GM12878 (cell line): ENCODE measurements at regions not wholly inside any gene's neighbourhood (a gene's known extent, or its start where the extent isn't known, plus 50 kb on each side); places are given as distances from the start of the nearest gene placed in this dataset.

Experiments
- ATAC-seq: fragments of 200-7000 bp; cut with Tn5 transposase; 3 replicates; pipeline ENCODE4 v1.9.1; 2020; ENCODE audit warnings: mild to moderate bottlenecking, moderate library complexity
- BruUV-seq: library from RNA; stranded (reverse); fragments of 400-500 nt; replicated peaks from 2 replicates; lab custom pipeline; 2021; lab: Mats Ljungman, UMichigan
- CTCF ChIA-PET: fragments of 300-600 bp; sonication (Branson Sonifier 250); formaldehyde crosslinking; extraction: SDS; loops from one replicate; lab custom pipeline; 2021; ENCODE audit warnings: inconsistent platforms; lab: Yijun Ruan, JAX
- POLR2A ChIA-PET: fragments of 350-600 bp; formaldehyde crosslinking; extraction: SDS; loops from one replicate; lab custom pipeline; 2021; ENCODE audit warnings: inconsistent platforms; lab: Charles Lee
- RAD21 ChIA-PET: fragments of 300-600 bp; sonication (Branson Sonifier 250); formaldehyde crosslinking; loops from one replicate; lab custom pipeline; 2023; ENCODE audit warnings: antibody characterized with exemption; ENCODE audit not compliant: unreplicated experiment; lab: Charles Lee
- SMC1A ChIA-PET: fragments of 300-600 bp; sonication (Branson Sonifier 250); formaldehyde crosslinking; loops from one replicate; lab custom pipeline; 2023; ENCODE audit not compliant: unreplicated experiment, uncharacterized antibody; lab: Charles Lee
- DNase-seq: peaks from one replicate; pipeline ENCODE4 v3.0.0-alpha.2; 2011; ENCODE audit warnings: low read depth, low spot score
- FAIRE-seq: peaks from 3 replicates; lab custom pipeline; 2011; peaks lifted over from hg19 to GRCh38; lab: Jason Lieb, UNC
- H2AFZ ChIP-seq: 2 replicates; pipeline ENCODE4 v1.6.0; 2011; ENCODE audit warnings: low read depth, low read length, control low read depth; ENCODE audit not compliant: control insufficient read depth
- H3K27ac ChIP-seq: 2 replicates; pipeline ENCODE4 v1.5.1; 2011; ENCODE audit warnings: control low read depth; ENCODE audit not compliant: control insufficient read depth, insufficient read depth
- H3K27me3 ChIP-seq, 2 experiments: replicated peaks in 1 of 2; 2 replicates each; pipeline versions ENCODE4 v1.6.0 to v1.6.1; 2011; ENCODE audit warnings: low read length in 1 of 2; ENCODE audit not compliant: control insufficient read depth in 2 of 2, insufficient read depth in 2 of 2
- H3K36me3 ChIP-seq, 2 experiments: 2 replicates each; pipeline ENCODE4 v1.5.1; 2011; ENCODE audit warnings: low read length in 1 of 2; ENCODE audit not compliant: control insufficient read depth in 2 of 2, insufficient read depth in 2 of 2
- H3K4me1 ChIP-seq: 2 replicates; pipeline ENCODE4 v1.6.1; 2011; ENCODE audit warnings: mild to moderate bottlenecking, low read length, moderate library complexity, mixed read lengths; ENCODE audit not compliant: control insufficient read depth, insufficient read depth
- H3K4me2 ChIP-seq: 2 replicates; pipeline ENCODE4 v1.6.0; 2011; ENCODE audit warnings: control low read depth; ENCODE audit not compliant: control insufficient read depth, insufficient read depth
- H3K4me3 ChIP-seq: fragments of 200-600 bp; sonication (generic); 2 replicates; pipeline ENCODE4 v1.5.1; 2016
- H3K79me2 ChIP-seq: 2 replicates; pipeline ENCODE4 v1.6.0; 2011; ENCODE audit warnings: low read length; ENCODE audit not compliant: control insufficient read depth, insufficient read depth
- H3K9ac ChIP-seq: 2 replicates; pipeline ENCODE4 v1.8.0; 2011; ENCODE audit warnings: low read length, control low read depth, mixed read lengths; ENCODE audit not compliant: control insufficient read depth, insufficient read depth
- H3K9me3 ChIP-seq: replicated peaks from 3 replicates; pipeline ENCODE4 v1.5.1; 2011; ENCODE audit warnings: mild to moderate bottlenecking, low read length; ENCODE audit not compliant: control insufficient read depth, insufficient read depth
- H4K20me1 ChIP-seq: 2 replicates; pipeline ENCODE4 v1.6.0; 2011; ENCODE audit not compliant: control insufficient read depth, insufficient read depth
- BHLHE40 ChIP-seq, 2 experiments: fragments of 450-650 bp in 1 of 2; IDR thresholded peaks; 2 replicates each; pipeline ENCODE4 v1.6.1; 2011 to 2017; ENCODE audit warnings: low read depth in 2 of 2, borderline replicate concordance in 1 of 2, improper control_type of control experiment in 1 of 2, low read length in 1 of 2, mild to moderate bottlenecking in 1 of 2
- CHD2 ChIP-seq: IDR thresholded peaks from 2 replicates; pipeline ENCODE4 v1.6.1; 2011; ENCODE audit warnings: low read depth, low read length, improper control_type of control experiment, borderline replicate concordance
- CREB1 ChIP-seq: IDR thresholded peaks from 2 replicates; pipeline ENCODE4 v1.6.1; 2012; ENCODE audit warnings: low read depth, mild to moderate bottlenecking, inconsistent platforms
- CREM ChIP-seq: IDR thresholded peaks from 2 replicates; pipeline ENCODE4 v1.6.1; 2014; ENCODE audit warnings: antibody characterized with exemption, low read depth
- E2F8 ChIP-seq: fragments of 450-650 bp; IDR thresholded peaks from 2 replicates; pipeline ENCODE4 v1.6.1; 2018; ENCODE audit warnings: mild to moderate bottlenecking, low read depth, moderate library complexity; ENCODE audit not compliant: partially characterized antibody
- EED ChIP-seq: sonication (generic); IDR thresholded peaks from 2 replicates; pipeline ENCODE4 v1.6.1; 2016; ENCODE audit warnings: antibody characterized with exemption, low read depth
- EP300 ChIP-seq, 2 experiments: fragments of 150-350 bp in 1 of 2; IDR thresholded peaks; 2 replicates each; pipeline ENCODE4 v1.6.1; 2011 to 2012; ENCODE audit warnings: low read depth in 2 of 2, low read length in 2 of 2, borderline replicate concordance in 1 of 2, improper control_type of control experiment in 1 of 2, inconsistent platforms in 1 of 2; ENCODE audit not compliant: control insufficient read depth in 1 of 2
- HDGF ChIP-seq: fragments of 450-650 bp; IDR thresholded peaks from 2 replicates; pipeline ENCODE4 v1.6.1; 2016; ENCODE audit warnings: antibody characterized with exemption
- IKZF1 ChIP-seq: fragments of 450-650 bp; conservative IDR thresholded peaks from 2 replicates; pipeline ENCODE4 v1.6.1; 2017; ENCODE audit warnings: antibody characterized with exemption, mild to moderate bottlenecking
- NR2F1 ChIP-seq: fragments of 450-650 bp; conservative IDR thresholded peaks from 2 replicates; pipeline ENCODE4 v1.6.1; 2017; ENCODE audit warnings: mild to moderate bottlenecking
- POLR2A ChIP-seq: IDR thresholded peaks from 2 replicates; pipeline ENCODE4 v1.6.1; 2011; ENCODE audit warnings: low read depth, mild to moderate bottlenecking, low read length
- RAD51 ChIP-seq: fragments of 450-650 bp; IDR thresholded peaks from 2 replicates; pipeline ENCODE4 v1.6.1; 2016; ENCODE audit warnings: moderate library complexity, mild to moderate bottlenecking, inconsistent platforms
- TAF1 ChIP-seq: IDR thresholded peaks from 2 replicates; pipeline ENCODE4 v1.6.1; 2011; ENCODE audit warnings: mild to moderate bottlenecking, low read depth, low read length, borderline replicate concordance
- TCF12 ChIP-seq: IDR thresholded peaks from 2 replicates; pipeline ENCODE4 v1.6.1; 2011; ENCODE audit warnings: low read depth, mild to moderate bottlenecking, low read length
- TCF3 ChIP-seq: IDR thresholded peaks from 2 replicates; pipeline ENCODE4 v1.6.1; 2012; ENCODE audit warnings: low read depth, mild to moderate bottlenecking, low read length, borderline replicate concordance; ENCODE audit not compliant: insufficient read depth
- USF1 ChIP-seq: IDR thresholded peaks from 2 replicates; pipeline ENCODE4 v1.6.1; 2011; ENCODE audit warnings: borderline replicate concordance, low read depth, mild to moderate bottlenecking, moderate library complexity, mixed read lengths, low read length; ENCODE audit not compliant: insufficient read depth; ENCODE audit errors: extremely low read length
- ZNF384 ChIP-seq: IDR thresholded peaks from 2 replicates; pipeline ENCODE4 v1.6.1; 2012; ENCODE audit warnings: low read depth, mild to moderate bottlenecking, low read length, improper control_type of control experiment, borderline replicate concordance
- ZNF622 ChIP-seq: fragments of 450-650 bp; IDR thresholded peaks from 2 replicates; pipeline ENCODE4 v1.6.1; 2017; ENCODE audit warnings: mild to moderate bottlenecking, inconsistent platforms
- WGBS: methylation state at CpG from one replicate; pipeline ENCODE4 v1.1.6; 2016; ENCODE audit warnings: low lambda C conversion rate; ENCODE audit not compliant: insufficient replicate concordance, insufficient coverage; ENCODE audit errors: missing lambda C conversion rate; 5-methylcytosine and 5-hydroxymethylcytosine counted together
- in situ Hi-C: fragments of 300-500 bp; cut with MboI; formaldehyde crosslinking; loops from 9 replicates; pipeline ENCODE4 v1.14.3; 2018; ENCODE audit warnings: mixed read lengths
- intact Hi-C: fragments of 100-400 bp; cut with micrococcal nuclease; formaldehyde crosslinking; loops from one replicate; pipeline ENCODE4 v1.14.2; 2022; ENCODE audit not compliant: unreplicated experiment

- Histone ChIP-seq H3K4me3 (peak overlapping the region; percentile 69; the same call in 1 of the 2 replicates), H3K36me3 (no peaks in the 10 kb centered on the region), H3K79me2 (no peaks in the 10 kb centered on the region), H3K4me2 (peak overlapping the region; percentile 91), H3K9me3 (no peaks in the 10 kb centered on the region), H2AFZ (peak overlapping the region; percentile 92), H3K27me3 (no peaks in the 10 kb centered on the region), H3K9ac (peak overlapping the region; percentile 78), H3K4me1 (peaks cover 11% of the 10 kb centered on the region), H3K27ac (peak overlapping the region; percentile 71), H4K20me1 (no peaks in the 10 kb centered on the region)
- SMC1A ChIA-PET, result interaction anchor here (0.6 to 2.4 kb wide), 8 partner anchors 13 to 713 kb away, joined by 3 to 12 read pairs (median 4); no protein-coding TSS in a partner anchor
- no peak for FAIRE-seq
- RAD21 ChIA-PET, result interaction anchor here (0.6 to 2.5 kb wide), 8 partner anchors 13 to 728 kb away, joined by 3 to 9 read pairs (median 5); partner anchors contain the start of gene ZNF438
- WGBS, result 1% methylated on average over 22 of the region's 37 CpGs
- intact Hi-C loops (loop anchor here (10.0 kb wide), 2 partner anchors 99 to 181 kb away; partner anchors contain the start of genes ZEB1 and ZNF438), in situ Hi-C loops (no loop called here)
- peak; percentile 84 for ATAC-seq
- peak; percentile 26 for DNase-seq
- BruUV-seq, result no TSS peak
- POLR2A ChIA-PET, result interaction anchor here (0.9 to 1.1 kb wide), 3 partner anchors 9 to 28 kb away, joined by 3 read pairs; no protein-coding TSS in a partner anchor
- CTCF ChIA-PET, result no interaction called here
- TF ChIP-seq NR2F1, result peak; percentile 51; the same call in 1 of the 2 replicates
- 0 out of 2 replicates have a peak, but pooled peaks have one; percentile 37 for TF ChIP-seq TAF1
- TF ChIP-seq IKZF1, result peak; percentile 39
- no peak for TF ChIP-seq EED
- TF ChIP-seq RAD51, result peak; percentile 33; the same call in 1 of the 2 replicates
- 0 out of 2 replicates have a peak, but pooled peaks have one; percentile 31 for TF ChIP-seq TCF3
- TF ChIP-seq CREB1, result peak; percentile 86; the same call in 1 of the 2 replicates
- peak; percentile 80 for TF ChIP-seq USF1
- peak; percentile 84 to 89 for TF ChIP-seq BHLHE40 (IDR thresholded peaks at IDR 0.05; ENCODE audit: borderline replicate concordance in 1 of 2, low read depth in 2 of 2, low read length in 1 of 2)
- TF ChIP-seq POLR2A, result peak; percentile 77
- peak in 1 of 2 experiments; percentile 34; a peak in 1 of 4 replicates for TF ChIP-seq EP300 (IDR thresholded peaks at IDR 0.05; ENCODE audit: borderline replicate concordance in 1 of 2, control insufficient read depth in 1 of 2, low read depth in 2 of 2, low read length in 2 of 2)
- TF ChIP-seq CHD2, result peak; percentile 67; the same call in 1 of the 2 replicates
- TF ChIP-seq HDGF, result no peak
- no peak for TF ChIP-seq ZNF384
- TF ChIP-seq ZNF622, result no peak
- peak; percentile 68; the same call in 1 of the 2 replicates for TF ChIP-seq TCF12
- TF ChIP-seq E2F8, result no peak
- peak; percentile 80; the same call in 1 of the 2 replicates for TF ChIP-seq CREM
Observed at GRCh38 chr10:31133792-31134310, 102.2 kb upstream of the ZNF438 start.
